ENCODE measurements at regions not wholly inside any gene's neighbourhood (a gene's known extent, or its start where the extent isn't known, plus 50 kb on each side); places are given as distances from the start of the nearest gene placed in this dataset.

DNA sequence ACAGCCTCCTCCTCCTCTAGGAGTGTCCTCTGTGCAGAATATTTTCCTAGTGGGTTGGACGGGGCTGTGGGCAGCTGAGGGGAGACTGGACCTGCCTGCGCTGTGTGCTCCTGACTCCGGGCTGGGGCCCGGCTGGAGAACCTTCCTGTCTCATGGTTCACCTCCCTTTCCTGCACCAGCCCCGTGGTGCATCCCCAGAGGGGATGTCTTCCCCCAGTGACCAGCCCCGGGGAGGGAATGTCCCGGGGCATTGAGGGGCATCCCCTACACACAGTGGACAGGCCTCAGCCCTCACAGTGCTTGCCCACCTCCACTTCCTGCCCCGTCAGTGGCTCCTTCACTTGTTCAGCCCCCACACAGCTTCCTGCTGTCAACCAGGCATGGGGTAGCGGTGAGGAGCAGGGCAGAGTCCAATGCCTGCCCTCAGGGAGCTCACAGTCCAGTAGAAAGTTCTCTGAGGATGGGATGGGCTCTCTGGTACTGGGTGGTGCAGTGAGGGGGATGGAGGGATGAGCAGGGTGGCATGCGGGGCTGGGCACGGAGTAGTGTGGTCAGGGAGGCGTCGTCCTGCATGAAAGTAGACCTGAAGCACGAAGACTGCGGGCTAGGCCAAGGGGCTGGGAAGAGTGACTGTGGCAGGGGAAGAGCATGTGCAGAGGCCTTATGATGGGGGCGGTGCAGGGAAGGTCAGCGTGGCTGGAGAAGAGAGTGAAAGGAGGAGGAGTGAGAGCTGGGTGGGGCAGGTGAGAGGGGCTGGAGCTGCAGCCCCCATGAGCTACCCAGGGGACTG is 52.1 kb upstream of the PITX1 start:
- DNase-seq: no peak

- no peak for DNase-seq
Observed at GRCh38 chr5:135085133-135085935, 51.3 kb upstream of the PITX1 start.

Measured in CD4-positive, alpha-beta T cell treated with Interleukin-15 for 1 hour (primary cell).